Ureter (tissue), 1 donor: ENCODE measurements at regions not wholly inside any gene's neighbourhood (a gene's known extent, or its start where the extent isn't known, plus 50 kb on each side); places are given as distances from the start of the nearest gene placed in this dataset.
"Not testable (repeated sequence)": the region's sequence is repeated elsewhere in the genome, so short reads cannot be mapped to it uniquely, and the experiment has no call there.

Experiments used
- DNase-seq: peaks from one replicate; pipeline ENCODE4 v3.0.0-alpha.2; 2020; ENCODE audit warnings: low spot score
- donor health status: DM: yes; HTN: yes; CAD: no.

DNA sequence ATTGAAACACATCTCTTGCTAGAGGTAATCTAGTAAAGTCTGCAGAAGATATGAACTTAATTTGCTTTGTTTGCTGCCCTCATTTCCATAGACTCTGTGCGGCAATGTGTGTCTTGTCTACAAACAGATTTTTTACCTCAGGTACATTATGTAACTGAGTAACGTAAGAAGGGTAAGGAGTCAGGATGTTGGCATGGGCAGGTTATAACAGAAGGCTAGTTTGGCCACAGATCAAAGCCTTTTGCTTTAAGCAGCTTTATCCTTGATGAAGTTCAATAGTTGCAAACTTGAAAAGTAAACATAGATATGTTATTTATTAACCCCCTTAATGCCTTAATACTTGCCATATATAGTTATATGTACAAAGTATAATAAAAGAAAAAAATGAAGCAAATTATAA is 391.6 kb upstream of the FKBP1C start:
- no peak for DNase-seq

DNA sequence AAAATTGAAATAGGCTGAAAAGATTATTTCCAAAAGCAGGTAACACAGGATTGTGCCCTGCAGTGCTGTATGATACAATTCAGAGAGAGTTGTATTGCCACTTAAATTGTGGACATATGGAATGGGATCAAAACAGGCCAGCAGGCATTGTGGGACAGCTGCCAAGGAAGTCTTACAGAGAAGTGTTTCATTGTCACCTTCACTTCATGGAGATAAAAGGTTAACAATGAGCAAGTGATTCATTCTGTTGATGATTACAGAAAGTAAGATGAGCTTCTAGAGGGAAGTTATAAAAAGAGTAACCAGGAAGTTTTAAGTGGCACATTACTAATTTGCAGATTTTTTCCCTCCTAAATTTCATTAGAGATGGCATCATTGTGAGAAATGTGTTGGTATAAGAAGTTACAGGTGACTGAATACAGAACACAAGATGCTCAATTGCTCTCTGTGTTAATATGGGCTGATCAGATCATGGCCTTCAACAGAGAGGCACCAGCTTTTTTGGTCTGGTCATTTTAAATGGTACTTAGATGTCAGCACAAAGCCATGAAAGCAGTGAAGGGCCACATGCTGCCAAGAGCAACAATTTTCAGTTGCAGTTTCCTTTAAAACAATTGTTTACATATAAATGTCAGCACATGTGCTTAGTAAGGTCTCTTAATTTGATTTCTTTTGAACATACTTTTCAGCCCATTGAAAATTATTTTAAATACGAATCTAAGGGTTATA is 402.5 kb upstream of the FKBP1C start:
- DNase-seq: no peak

DNA sequence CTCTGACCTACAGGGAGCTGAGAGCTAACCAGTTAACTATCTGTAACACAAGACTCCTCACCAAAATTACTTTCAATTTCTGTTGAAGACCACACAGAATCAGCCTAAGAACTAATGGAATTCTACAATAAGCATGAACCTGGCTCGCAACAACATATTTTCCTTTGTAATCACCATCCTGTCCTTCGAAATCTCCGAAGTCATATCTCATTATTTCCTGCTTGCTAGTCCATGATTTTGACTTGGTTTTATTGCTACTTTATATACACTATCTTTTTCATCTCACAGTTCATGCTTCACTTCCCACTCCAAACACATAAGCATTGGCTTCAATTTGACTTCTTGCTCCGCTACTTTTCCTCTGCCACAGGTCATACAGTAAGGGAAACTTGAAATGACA is 405.8 kb upstream of the FKBP1C start:
- DNase-seq: no peak

DNA sequence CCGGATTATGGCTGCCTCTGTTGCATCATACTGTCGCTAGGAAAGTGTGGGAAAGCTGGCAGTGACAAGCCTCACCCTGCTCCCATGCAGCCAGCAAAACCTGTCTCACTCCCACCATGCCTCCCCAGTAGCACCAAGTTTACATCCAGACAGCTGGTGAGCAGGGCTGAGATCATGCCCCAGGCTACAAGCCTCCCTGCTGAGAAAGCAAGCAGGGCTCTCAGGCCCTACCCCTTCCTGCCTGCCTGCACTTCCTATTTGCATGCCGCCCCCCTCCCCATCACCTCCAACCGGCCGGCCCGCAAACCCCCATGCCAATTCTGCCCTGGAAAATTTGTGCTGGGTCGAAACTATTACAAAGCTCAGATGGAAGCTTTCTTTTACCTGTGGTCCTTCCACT is 408.2 kb upstream of the FKBP1C start:
- no peak for DNase-seq

DNA sequence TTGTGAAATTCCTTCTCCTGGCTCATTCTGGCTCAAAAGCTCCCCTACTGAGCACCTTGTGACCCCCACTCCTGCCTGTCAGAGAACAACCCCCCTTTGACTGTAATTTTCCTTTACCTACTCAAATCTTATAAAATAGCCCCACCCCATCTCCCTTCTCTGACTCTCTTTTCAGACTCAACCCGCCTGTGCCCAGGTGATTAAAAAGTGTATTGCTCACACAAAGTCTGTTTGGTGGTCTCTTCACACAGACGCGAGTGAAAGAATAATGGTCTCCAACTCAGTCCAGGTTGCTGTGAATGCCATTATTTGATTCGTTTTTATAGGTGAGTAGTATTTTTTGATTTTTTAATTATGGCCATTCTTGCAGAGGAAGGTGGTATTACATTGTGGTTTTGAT is 414.1 kb upstream of the FKBP1C start:
- DNase-seq: no peak

DNA sequence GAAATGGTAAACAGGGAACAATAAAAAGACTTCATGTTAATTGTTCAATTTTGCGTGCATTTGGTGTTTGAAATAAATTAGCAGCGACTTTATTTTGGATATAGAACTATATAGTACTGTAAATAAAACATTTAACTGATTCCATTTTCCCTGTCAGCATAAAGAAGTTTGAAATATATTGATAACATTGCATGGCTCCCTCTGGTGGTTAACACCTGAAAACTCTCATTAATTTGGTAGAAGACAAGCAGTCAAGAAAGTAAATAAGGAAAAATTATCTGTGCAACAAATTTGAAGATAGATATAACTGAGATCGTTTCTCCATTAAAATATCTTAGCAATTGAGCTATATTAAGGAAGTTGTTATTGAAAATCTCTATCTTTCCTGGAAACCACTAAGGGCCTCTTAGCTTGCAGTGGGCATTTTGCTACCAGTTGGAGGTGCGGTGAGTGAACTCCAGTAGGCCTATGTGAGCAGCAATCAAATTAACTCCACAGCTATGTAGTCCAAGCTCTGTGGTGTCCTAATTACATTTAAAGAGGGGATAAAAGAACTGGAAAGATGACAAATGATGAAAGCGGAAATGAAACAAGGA is 435.7 kb upstream of the FKBP1C start:
- DNase-seq: no peak

DNA sequence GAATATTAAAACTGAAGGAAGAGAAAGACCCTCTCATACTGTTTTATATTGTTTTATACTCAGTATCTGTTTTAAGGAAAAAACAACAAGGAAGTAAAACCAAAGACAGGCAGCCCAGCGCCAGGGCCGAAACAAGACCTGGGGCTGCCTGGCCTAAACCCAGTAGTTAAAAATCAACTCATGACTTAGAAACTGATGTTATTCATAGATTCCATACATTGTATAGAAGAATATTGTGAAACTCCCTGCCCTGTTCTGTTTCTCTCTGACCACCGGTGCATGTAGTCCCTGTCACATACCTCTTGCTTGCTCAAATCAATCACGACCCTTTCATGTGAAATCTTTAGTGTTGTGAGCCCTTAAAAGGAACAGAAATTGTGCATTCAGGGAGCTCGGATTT is 445.1 kb upstream of the FKBP1C start:
- DNase-seq: not testable (repeated sequence)

DNA sequence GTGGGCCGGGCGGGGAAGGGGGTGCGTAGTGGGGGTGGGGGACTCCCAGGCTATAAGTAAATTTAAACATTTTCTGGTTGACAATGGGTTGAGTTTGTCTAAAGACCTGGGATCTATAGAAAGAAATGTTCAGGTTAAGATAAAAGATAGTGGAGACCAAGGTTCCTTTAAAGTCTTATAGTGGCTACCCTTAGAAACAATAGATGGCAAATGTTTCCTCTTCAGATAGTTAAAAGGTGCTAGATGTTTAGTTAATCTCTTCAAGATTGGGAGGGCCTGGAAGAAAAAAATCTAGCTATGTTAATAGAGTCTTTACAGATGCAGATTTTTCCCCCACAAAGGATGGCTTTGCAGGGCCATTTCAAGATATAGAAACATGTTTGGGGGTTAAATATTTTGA is 446.4 kb upstream of the FKBP1C start:
- DNase-seq: no peak

DNA sequence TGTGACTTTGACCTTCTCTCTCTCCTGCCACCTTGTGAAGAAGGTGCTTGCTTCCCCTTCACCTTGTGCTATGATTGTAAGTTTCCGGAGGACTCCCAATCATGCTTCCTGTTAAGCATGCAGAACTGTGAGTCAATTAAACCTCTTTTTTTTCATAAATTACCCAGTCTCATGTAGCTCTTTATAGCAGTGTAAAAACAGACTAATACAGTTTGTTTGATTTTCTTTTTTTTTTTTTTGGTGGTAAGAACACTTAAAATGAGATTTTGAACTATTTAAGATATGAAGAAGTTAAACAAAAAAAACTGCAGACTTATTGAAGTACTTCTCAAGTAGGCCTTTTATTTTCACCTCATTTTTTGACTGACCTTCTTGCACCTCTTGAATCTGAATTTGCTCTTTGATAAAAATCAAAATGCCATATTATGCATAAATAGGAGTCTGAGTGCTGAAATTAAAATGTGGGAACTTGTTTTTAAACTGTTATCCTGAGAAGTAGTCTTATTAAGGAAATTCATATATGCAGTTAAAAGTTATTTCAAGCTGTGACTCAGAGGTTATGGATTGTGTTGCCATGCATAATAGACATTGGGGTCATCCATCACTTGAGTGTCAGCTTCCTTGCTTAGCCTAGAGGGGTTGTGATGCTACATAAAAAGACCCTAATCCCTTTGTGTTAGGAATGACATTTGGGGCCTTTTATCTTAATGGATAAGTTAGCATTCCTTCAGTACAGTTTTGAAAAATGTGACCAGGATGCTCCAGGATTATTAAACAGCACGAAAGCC is 447.9 kb upstream of the FKBP1C start:
- no peak for DNase-seq

DNA sequence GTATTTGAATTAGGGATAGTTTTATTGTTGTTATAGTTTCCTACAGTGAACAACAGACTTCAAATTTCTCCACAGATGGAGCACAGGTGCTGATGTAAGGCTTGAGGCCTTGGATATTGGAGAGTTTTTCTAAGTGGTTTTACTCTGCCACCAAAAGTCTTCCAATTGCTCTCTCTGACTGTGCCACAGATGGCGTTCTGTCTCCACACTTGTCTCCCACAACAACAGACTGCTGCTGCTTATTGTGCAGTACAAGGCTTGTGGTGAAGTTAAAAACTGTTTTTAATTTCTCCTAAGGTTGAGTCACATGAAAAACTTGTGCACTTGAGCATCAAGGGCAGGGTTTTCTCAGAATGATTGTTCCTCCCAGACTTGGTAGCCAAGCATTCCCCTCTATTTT is 460.9 kb upstream of the KHDRBS2 start:
- no peak for DNase-seq

DNA sequence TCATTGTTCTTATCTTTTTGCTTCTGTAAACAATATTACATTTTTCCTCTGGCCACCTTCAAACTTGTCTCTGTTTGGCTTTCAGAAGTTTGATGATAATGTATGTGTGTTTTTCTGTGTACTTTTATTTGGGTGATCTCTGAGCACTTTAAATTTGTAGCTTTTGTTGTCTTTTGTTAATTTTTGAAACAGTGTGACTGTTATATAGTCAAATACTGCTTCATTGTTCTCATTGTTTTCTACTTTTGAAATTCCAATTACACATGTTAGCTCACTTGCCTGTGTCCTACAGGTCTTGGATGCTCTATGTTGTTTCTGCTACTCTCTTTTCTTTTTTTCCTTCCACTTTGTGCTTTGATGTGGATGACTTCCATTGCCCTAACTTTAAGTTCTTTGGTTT is 460.1 kb upstream of the KHDRBS2 start:
- no peak for DNase-seq

DNA sequence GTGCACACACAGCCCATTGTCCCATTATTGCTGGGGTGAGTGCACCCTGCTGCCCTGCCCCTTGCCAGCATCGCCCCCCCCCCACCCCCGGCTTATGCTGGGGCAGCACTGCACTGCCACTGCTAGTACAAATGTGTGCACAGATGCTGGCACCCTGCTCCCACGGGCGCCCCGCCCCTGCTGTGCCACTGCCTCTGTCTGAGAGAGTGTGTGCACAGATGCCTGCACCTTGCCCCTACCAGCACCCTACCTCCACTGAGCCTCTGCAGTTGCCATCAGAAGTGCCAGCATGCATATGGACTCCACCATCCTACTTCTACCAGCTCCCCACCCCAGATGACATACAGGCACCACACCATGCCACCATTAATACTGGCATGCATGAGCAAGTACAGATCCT is 454.6 kb upstream of the KHDRBS2 start:
- no peak for DNase-seq

DNA sequence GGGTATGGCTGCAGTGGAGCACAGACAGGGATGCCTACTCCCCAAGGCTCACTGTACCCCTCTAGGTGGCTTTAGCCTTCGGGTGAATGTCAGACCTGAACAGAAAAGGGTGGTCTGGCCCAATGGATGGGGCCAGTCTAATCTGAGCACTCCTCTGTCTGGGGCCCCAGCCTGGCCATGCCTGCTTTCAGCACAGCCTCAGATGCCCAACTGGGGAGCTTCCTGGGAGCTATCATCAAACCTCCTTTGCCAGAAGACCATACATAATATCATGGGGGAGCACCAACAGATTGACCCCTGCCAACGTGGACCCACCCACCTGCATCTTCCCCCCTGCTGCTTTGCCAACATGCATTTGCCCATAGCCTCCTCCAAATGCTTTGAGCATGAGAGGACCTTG is 454.1 kb upstream of the KHDRBS2 start:
- DNase-seq: no peak

DNA sequence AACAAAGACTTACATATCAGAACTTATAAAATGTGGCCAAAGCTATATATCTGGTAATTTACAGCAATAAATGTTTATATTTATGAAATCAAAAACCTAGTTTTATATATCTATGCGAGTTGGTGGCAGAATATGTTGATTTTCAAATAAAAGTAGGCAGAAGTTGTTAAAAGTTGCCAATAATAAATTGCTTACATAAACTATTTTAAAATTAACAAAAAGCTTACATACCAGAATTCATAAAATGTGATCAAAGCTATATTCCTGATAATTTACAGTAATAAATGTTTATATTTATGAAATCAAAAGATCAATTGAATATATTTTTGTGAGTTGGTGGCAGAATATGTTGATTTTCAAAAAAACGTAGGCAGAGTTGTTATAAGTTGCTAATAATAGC is 451.8 kb upstream of the KHDRBS2 start:
- DNase-seq: no peak

DNA sequence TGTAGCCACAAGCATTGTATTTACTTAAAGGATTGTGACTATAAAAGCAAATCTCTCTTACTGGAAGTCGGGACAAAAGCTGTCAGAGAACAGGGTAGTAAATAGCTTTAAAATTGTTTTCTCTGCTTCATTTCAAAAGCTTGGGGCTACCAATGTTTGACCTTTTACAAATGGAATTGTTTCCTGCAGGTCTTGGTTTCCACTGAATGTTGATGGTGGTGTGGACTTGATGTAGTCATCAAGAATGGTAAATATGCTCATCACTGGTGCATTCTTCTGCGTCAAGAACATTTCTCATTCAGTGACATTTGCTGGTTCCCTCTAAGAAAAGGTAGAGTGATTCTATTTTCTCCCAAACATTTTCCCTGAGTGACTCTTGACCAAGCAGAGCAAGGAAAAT is 435.4 kb upstream of the KHDRBS2 start:
- DNase-seq: no peak

DNA sequence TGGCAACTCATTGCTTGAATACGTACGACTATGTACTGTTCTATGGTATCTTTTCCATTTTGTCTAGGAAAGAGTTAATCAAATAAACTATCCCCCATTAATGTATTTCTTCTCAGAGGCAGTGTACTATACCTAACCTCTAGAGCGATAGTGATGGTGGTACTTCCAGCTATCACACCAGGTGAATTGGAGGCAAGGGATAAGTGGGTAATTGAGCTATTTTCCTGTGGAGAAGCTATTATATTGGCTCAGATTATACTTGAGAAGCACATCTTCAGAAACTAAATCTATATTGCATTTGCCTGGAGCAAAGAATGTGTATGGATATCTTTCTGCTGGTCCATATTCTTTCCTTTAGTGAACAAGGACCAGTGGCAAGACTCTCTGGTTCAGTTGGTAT is 430.7 kb upstream of the KHDRBS2 start:
- DNase-seq: no peak

DNA sequence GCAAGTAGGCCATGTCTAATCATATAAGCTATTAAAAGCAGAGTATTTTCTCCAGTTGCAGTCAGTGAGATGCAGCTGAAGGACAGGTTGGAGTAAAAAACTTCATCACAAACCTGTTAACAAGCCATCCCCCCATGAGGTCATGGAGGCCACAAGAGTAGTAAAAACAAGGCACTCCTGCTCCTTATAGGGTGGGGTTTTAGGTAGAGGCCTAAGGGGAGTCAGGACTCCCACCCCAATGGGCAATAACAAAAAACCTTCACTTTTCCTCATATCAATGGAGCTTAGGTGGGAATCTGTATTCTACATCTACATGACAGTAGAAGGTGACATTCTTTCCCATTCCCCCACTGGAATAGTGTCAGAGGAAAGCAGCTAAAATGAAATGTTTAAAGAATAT is 428.1 kb upstream of the KHDRBS2 start:
- no peak for DNase-seq

DNA sequence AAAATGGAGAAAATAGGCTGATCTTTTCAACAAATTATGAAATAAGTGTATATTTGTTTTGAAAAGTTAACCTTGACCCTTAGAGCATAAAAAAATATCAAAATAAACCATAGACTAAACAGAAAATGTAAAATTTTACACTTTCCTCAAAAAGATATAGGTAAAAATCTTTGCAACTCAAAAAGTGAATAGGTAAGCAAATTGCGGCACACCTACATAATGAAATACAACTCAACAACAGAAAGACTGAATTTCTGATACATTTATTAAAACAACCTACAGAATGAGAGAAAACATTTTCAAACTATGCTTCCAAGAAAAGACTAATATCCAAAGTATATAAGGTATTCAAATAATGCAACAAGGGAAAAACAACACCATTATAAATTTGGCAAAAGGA is 425.7 kb upstream of the KHDRBS2 start:
- no peak for DNase-seq

DNA sequence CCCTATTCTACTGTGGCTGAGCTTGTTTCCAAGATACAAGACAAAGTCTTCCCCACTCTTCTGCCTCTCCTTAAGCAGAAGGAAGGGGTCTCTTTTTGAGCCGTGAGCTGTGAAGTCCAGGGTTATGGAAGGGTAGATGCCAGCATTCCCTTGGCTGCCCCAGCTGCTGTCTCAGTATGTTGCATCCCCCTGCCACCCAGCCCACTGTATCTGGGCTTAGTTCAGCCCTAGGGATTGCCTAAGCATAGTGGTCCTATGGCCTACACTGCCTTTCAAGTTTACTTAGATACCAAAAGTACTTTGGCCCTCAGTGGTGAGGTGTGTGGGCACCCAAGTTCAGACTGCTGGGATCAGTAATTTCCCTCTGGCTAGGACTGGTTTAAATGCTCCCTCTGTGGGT is 421.9 kb upstream of the KHDRBS2 start:
- no peak for DNase-seq

DNA sequence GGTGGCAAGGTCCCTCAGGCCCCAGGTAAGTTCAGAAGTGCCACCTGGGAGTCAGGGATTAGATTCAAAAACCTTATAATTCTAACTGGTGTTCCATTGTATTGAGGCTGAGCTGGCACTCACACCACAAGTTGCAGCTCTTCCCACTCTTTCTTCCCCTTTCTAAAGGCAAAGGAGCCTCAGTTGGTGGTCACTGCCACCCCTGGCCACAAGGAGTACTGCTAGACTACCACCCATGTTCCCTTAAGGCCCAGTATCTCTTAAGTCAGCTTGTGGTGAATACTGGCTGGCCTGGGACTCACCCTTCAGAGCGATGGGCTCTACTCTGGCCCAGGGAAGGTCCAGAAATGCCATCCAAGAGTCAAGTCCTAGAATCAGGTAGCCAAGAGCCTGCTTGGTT is 421.1 kb upstream of the KHDRBS2 start:
- no peak for DNase-seq

DNA sequence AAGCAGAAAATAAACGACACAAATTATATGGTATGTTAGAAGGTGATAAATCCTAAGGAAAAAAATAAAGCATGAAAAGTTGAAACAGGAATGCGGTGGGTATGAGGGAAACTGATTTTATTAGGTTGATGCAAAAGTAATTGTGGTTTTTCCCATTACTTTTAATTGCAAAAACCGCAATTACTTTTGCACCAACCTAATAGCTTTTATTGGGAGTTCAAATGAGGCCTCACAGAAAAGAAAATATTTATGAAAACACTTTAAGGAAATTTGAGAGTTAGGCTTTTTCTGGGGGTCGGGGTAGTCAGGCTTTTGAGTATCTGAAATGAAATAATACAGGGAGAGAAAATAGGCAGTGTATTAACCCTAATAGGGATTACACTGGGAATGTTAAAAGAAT is 397.0 kb upstream of the KHDRBS2 start:
- no peak for DNase-seq

DNA sequence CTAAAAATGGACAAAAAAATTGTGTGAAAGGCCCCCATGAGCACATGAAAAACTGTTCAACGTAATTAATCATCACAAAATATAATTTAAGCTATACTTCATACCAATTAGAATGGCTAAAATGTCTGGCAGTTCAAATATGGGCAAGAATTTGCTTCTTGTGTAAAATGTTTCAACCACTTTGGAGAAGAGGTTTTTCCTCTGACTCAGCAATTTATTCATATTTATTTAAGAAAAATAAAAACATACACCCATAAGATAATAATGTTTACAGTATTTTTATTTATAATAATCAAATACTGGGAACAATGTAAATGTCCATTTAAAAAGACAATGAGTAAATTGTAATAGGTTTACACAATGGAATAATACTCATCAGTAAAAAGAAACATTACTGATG is 395.1 kb upstream of the KHDRBS2 start:
- no peak for DNase-seq

DNA sequence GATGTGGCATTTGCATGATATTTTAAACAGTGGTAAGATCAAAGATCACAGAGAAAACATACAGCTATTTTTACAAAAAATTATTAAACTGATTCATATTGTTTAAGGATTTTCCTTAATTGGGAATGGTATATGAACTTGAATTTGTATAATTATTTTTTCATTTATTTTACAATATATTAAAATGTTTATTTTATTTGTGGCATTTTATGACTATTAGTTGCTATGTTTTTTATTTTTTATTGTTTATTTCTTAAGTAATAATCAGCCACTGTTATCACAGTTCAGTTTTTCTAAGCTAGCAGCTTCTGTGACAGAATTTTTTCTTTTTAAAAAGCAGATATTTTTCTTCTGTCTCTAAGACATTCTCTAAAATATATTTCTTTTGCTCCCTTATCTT is 387.0 kb upstream of the KHDRBS2 start:
- DNase-seq: no peak
